HL-60 (cell line): ENCODE measurements at regions not wholly inside any gene's neighbourhood (a gene's known extent, or its start where the extent isn't known, plus 50 kb on each side); places are given as distances from the start of the nearest gene placed in this dataset.
"Not testable (repeated sequence)": the region's sequence is repeated elsewhere in the genome, so short reads cannot be mapped to it uniquely, and the experiment has no call there.

Experiments
- DNase-seq, 2 experiments: peaks; one replicate each; pipeline ENCODE4 v3.0.0-alpha.2; 2010 to 2020; ENCODE audit warnings: low read depth in 1 of 2, low spot score in 1 of 2
- H3K27ac ChIP-seq: fragments of 250-450 bp; sonication (Bioruptor Pico); replicated peaks from 2 replicates; pipeline ENCODE4 v1.5.1; 2020; ENCODE audit warnings: mild to moderate bottlenecking, moderate library complexity
- H3K27me3 ChIP-seq: fragments of 250-450 bp; sonication (Bioruptor Pico); 2 replicates; pipeline ENCODE4 v1.5.1; 2021; ENCODE audit warnings: mild to moderate bottlenecking, moderate library complexity; ENCODE audit not compliant: insufficient read depth, poor library complexity, severe bottlenecking
- H3K4me3 ChIP-seq: replicated peaks from 2 replicates; pipeline ENCODE4 v1.5.1; 2011; ENCODE audit warnings: mild to moderate bottlenecking, control low read depth, low read length; ENCODE audit not compliant: insufficient read depth
- GABPA ChIP-seq: IDR thresholded peaks from 2 replicates; pipeline ENCODE4 v1.6.1; 2012; ENCODE audit warnings: low read depth
- POLR2AphosphoS5 ChIP-seq: IDR thresholded peaks from 2 replicates; pipeline ENCODE4 v1.6.1; 2012; ENCODE audit warnings: low read depth
- SPI1 ChIP-seq: IDR thresholded peaks from 2 replicates; pipeline ENCODE4 v1.6.1; 2012; ENCODE audit warnings: low read depth, mild to moderate bottlenecking, borderline replicate concordance
- TF ChIP-seq, protein P1 (sequence below): IDR thresholded peaks from one replicate; pipeline ENCODE4 v1.5.1; 2011; ENCODE audit warnings: low read length, control low read depth, inconsistent platforms; ENCODE audit not compliant: insufficient read depth
- TF ChIP-seq, protein P2 (sequence below): IDR thresholded peaks from 2 replicates; pipeline ENCODE4 v1.6.1; 2012; ENCODE audit warnings: low read depth; ENCODE audit not compliant: insufficient replicate concordance

DNA sequence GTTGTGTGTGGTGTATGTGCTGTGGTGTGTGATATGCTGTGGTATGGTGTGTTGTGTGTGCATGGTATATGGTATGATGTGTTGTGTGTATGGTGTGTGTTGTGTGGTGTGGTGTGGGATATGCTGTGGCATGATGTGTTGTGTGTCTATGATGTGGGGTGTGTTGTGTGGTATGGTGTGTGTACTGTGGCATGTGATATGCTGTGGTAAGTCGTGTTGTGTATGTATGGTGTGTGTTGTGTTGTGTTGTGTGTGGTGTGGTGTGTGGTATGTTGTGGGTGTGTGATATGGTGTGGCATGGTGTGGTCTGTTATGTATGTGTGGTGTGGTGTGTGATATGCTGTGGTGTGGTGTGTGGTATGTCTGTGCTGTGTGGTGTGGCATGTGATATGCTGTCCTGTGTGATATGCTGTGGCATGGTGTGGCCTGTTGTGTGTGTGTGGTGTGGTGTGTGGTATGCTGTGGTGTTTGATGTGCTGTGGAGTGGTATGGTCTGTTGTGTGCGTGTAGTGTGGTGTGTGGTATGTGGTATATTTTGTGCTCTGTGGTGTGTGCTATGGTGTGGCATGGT lies 318.0 kb downstream of the PTPRU start:
- TF ChIP-seq SPI1 (no peak), GABPA (no peak), POLR2AphosphoS5 (no peak)
- TF ChIP-seq, protein P1, sequence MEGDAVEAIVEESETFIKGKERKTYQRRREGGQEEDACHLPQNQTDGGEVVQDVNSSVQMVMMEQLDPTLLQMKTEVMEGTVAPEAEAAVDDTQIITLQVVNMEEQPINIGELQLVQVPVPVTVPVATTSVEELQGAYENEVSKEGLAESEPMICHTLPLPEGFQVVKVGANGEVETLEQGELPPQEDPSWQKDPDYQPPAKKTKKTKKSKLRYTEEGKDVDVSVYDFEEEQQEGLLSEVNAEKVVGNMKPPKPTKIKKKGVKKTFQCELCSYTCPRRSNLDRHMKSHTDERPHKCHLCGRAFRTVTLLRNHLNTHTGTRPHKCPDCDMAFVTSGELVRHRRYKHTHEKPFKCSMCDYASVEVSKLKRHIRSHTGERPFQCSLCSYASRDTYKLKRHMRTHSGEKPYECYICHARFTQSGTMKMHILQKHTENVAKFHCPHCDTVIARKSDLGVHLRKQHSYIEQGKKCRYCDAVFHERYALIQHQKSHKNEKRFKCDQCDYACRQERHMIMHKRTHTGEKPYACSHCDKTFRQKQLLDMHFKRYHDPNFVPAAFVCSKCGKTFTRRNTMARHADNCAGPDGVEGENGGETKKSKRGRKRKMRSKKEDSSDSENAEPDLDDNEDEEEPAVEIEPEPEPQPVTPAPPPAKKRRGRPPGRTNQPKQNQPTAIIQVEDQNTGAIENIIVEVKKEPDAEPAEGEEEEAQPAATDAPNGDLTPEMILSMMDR = no peak
- TF ChIP-seq, protein P2, sequence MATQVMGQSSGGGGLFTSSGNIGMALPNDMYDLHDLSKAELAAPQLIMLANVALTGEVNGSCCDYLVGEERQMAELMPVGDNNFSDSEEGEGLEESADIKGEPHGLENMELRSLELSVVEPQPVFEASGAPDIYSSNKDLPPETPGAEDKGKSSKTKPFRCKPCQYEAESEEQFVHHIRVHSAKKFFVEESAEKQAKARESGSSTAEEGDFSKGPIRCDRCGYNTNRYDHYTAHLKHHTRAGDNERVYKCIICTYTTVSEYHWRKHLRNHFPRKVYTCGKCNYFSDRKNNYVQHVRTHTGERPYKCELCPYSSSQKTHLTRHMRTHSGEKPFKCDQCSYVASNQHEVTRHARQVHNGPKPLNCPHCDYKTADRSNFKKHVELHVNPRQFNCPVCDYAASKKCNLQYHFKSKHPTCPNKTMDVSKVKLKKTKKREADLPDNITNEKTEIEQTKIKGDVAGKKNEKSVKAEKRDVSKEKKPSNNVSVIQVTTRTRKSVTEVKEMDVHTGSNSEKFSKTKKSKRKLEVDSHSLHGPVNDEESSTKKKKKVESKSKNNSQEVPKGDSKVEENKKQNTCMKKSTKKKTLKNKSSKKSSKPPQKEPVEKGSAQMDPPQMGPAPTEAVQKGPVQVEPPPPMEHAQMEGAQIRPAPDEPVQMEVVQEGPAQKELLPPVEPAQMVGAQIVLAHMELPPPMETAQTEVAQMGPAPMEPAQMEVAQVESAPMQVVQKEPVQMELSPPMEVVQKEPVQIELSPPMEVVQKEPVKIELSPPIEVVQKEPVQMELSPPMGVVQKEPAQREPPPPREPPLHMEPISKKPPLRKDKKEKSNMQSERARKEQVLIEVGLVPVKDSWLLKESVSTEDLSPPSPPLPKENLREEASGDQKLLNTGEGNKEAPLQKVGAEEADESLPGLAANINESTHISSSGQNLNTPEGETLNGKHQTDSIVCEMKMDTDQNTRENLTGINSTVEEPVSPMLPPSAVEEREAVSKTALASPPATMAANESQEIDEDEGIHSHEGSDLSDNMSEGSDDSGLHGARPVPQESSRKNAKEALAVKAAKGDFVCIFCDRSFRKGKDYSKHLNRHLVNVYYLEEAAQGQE = no peak
- no peaks in the 10 kb centered on the region for H3K27me3 ChIP-seq
- no peak overlapping the region for H3K27ac ChIP-seq
- DNase-seq = no peak
- no peak overlapping the region for H3K4me3 ChIP-seq

DNA sequence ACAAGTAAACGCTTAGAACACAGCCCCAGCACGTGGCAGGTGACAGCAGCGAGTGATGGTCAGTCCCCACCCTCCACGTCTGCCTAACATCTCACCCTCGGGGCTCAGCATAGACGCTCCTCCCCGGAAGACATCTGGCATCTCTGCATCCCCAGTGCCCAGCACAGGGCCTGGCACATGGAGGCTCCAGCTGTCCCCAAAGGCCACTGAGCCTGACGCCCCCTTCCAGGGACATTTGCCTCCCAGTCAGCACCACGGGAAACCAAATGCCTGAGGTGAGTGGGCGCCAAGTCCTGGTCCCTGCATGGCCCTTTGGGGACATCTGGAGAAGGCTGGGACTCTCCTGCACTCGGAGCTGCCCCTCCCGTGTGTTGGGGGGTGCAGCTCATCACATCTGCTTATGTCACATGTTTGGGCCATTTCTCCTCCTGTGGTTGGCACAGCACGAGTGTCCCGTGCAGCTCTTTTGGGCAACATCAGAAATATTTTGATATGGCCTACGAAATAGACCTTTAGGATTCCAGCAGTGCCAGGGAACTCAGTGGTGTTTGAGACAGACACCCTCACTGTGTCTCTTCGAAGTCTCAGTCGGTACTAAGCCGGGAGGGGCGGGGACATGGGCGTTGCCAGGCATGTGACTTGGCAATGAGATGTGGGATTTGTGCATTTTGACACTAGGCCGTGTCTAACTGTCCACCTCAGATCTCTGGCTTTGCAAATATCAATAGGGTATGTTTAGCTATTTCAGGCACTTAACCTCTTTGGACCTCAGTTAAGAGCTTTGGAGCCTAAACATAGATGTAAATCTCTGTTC lies 315.0 kb downstream of the PTPRU start:
- no peak for DNase-seq
- H3K27me3 ChIP-seq = no peaks in the 10 kb centered on the region
- TF ChIP-seq POLR2AphosphoS5 (no peak), GABPA (no peak), SPI1 (no peak)
- TF ChIP-seq, protein P1 = no peak
- TF ChIP-seq, protein P2 = no peak
- no peak overlapping the region for H3K27ac ChIP-seq
- H3K4me3 ChIP-seq = no peak overlapping the region

DNA sequence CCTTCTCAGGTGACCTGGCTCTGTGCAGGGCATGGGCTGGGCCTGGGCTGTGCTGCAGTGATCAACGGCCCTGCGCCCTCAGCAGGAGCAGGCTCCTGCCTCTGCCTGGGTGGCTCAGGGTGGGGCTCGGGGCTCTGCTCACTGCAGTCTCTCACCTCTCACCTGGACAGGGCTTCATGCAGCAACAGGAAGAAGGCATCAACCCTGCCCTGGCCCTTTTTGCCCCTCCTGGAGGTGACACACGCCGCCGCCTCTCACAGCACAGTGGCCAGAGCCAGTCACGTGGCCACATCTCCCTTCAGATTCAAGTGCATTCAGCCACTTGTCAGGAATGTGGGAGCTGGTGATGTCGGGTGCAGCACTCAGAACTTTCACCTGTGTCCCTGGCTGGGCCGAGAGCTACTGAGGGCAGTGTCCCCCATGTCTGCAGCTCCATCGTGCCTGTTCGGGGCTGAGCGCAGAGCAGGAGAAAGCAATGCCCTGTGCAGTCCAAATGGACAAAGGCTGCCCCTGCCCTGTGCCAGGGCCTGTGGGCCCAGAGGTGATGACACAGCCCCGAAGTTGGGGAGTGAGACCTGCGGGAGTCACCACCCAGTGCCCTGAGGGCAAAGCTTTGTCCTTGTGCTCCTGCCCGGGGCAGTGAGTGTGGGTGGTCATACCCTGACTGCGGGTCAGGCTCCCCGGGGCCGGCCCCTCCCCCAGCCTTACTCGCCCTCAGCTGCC lies 314.0 kb downstream of the PTPRU start:
- TF ChIP-seq, protein P1 = no peak
- H3K4me3 ChIP-seq = no peak overlapping the region

DNA sequence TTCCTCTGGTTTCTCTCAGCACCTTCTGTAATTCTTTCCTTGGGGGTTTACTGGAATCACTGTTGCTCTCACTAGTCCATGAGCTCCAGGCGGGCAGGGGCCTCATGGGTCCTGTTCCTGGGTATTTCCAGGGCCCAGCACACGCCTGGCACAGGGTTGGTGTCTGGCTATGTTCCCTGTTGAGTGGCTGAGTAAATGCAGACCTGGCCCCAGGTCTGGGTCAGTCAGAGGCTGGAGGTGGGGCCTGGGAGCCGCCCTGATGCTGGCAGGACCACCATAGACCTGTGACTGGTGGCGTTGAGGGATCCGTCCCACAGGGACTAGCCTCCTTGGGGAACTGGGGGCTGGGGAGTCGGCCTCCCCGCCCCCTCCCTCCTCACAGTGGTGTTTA lies 313.4 kb downstream of the PTPRU start:
- not testable (repeated sequence) for H3K27me3 ChIP-seq, H3K27ac ChIP-seq, DNase-seq, H3K4me3 ChIP-seq

More for the DNA sequence above, 314.0 kb downstream of the PTPRU start:
- Histone ChIP-seq H3K27ac (no peak overlapping the region), H3K27me3 (no peaks in the 10 kb centered on the region)
- no peak for DNase-seq
